H1 (cell line): ENCODE measurements at regions not wholly inside any gene's neighbourhood (a gene's known extent, or its start where the extent isn't known, plus 50 kb on each side); places are given as distances from the start of the nearest gene placed in this dataset.

ENCODE experiments used
- CEBPB ChIP-seq: IDR thresholded peaks from 2 replicates; pipeline ENCODE4 v1.6.1; 2012; ENCODE audit warnings: low read depth, low read length
- CTCF ChIP-seq, 3 experiments: IDR thresholded peaks; 1 replicate in 2 of 3; 2 replicates in 1 of 3; pipeline versions ENCODE4 v1.5.1 to v1.6.1; 2011; ENCODE audit warnings: low read length in 3 of 3, mild to moderate bottlenecking in 3 of 3, inconsistent platforms in 2 of 3, low read depth in 1 of 3, moderate library complexity in 1 of 3; ENCODE audit not compliant: insufficient read depth in 1 of 3; ENCODE audit errors: control extremely low read depth in 1 of 3
- EZH2 ChIP-seq: fragments of 200-600 bp; sonication (generic); IDR thresholded peaks from 2 replicates; pipeline ENCODE4 v1.7.1; 2012; ENCODE audit warnings: low read depth, mild to moderate bottlenecking, moderate library complexity, low read length, inconsistent platforms; ENCODE audit not compliant: severe bottlenecking
- GABPA ChIP-seq: IDR thresholded peaks from 2 replicates; pipeline ENCODE4 v1.6.1; 2011; ENCODE audit warnings: mild to moderate bottlenecking, low read length, moderate library complexity, borderline replicate concordance; ENCODE audit not compliant: insufficient read depth
- JUN ChIP-seq: IDR thresholded peaks from 2 replicates; pipeline ENCODE4 v1.6.1; 2011; ENCODE audit warnings: low read depth, mild to moderate bottlenecking, improper control_type of control experiment, low read length
- POLR2A ChIP-seq, 2 experiments: IDR thresholded peaks; 1 replicate in 1 of 2; 2 replicates in 1 of 2; pipeline ENCODE4 v1.6.1; 2011; ENCODE audit warnings: low read depth in 2 of 2, low read length in 2 of 2, mild to moderate bottlenecking in 2 of 2; ENCODE audit errors: control extremely low read depth in 1 of 2

GRCh38 chr11:33957304-33957917 lies 65.5 kb upstream of the LMO2 start:
- TF ChIP-seq CTCF (IDR thresholded peaks at IDR 0.05; ENCODE audit: control extremely low read depth in 1 of 3, insufficient read depth in 1 of 3, low read depth in 1 of 3, low read length in 3 of 3), result no peak
- no peak for TF ChIP-seq JUN
- TF ChIP-seq POLR2A (IDR thresholded peaks at IDR 0.05; ENCODE audit: control extremely low read depth in 1 of 2, low read depth in 2 of 2, low read length in 2 of 2), result no peak
- no peak for TF ChIP-seq EZH2
- TF ChIP-seq CEBPB, result no peak
- no peak for TF ChIP-seq GABPA
